Endothelial cell of umbilical vein (primary cell): ENCODE measurements at regions not wholly inside any gene's neighbourhood (a gene's known extent, or its start where the extent isn't known, plus 50 kb on each side); places are given as distances from the start of the nearest gene placed in this dataset.

ENCODE experiments used
- BruUV-seq: library from RNA; stranded (reverse); fragments of 400-500 nt; replicated peaks from 2 replicates; lab custom pipeline; 2021; lab: Mats Ljungman, UMichigan
- CTCF ChIA-PET: fragments of 300-600, 350-600 bp; sonication (Branson Sonifier 250); formaldehyde crosslinking; loops from one replicate; lab custom pipeline; 2021; ENCODE audit warnings: antibody characterized with exemption, inconsistent platforms; lab: Charles Lee
- POLR2A ChIA-PET: fragments of 300-600, 350-600 bp; sonication (Branson Sonifier 250); formaldehyde crosslinking; loops from one replicate; lab custom pipeline; 2021; ENCODE audit warnings: antibody characterized with exemption, inconsistent platforms; lab: Charles Lee
- DNase-seq: peaks from one replicate; pipeline ENCODE4 v3.0.0-alpha.2; 2011; ENCODE audit warnings: low read depth, low spot score
- FAIRE-seq: peaks from 2 replicates; lab custom pipeline; 2011; peaks lifted over from hg19 to GRCh38; lab: Jason Lieb, UNC
- H2AFZ ChIP-seq: 2 replicates; pipeline ENCODE4 v1.6.0; 2012; ENCODE audit warnings: low read depth, low read length, control low read depth, inconsistent platforms
- H3K27ac ChIP-seq: 2 replicates; pipeline ENCODE4 v1.5.1; 2011; ENCODE audit warnings: low read depth, mild to moderate bottlenecking, control low read depth, low read length, moderate library complexity; ENCODE audit not compliant: insufficient read depth
- H3K27me3 ChIP-seq, 2 experiments: 2 replicates each; pipeline versions ENCODE4 v1.6.0 to v1.6.1; 2011; ENCODE audit warnings: low read length in 2 of 2, mixed read lengths in 1 of 2; ENCODE audit not compliant: control insufficient read depth in 2 of 2, insufficient read depth in 2 of 2
- H3K36me3 ChIP-seq, 2 experiments: 2 replicates in 1 of 2; 3 replicates in 1 of 2; pipeline ENCODE4 v1.5.1; 2011; ENCODE audit warnings: low read length in 2 of 2, mild to moderate bottlenecking in 1 of 2, moderate library complexity in 1 of 2; ENCODE audit not compliant: control insufficient read depth in 2 of 2, insufficient read depth in 2 of 2; ENCODE audit errors: extremely low read depth in 1 of 2
- H3K4me1 ChIP-seq: 3 replicates; pipeline ENCODE4 v1.5.1; 2011; ENCODE audit warnings: mild to moderate bottlenecking, low read length; ENCODE audit not compliant: control insufficient read depth, insufficient read depth; ENCODE audit errors: extremely low read depth
- H3K4me2 ChIP-seq: 2 replicates; pipeline ENCODE4 v1.6.1; 2011; ENCODE audit warnings: low read length, control low read depth, mixed read lengths; ENCODE audit not compliant: insufficient read depth
- H3K4me3 ChIP-seq, 3 experiments: fragments of 200-600 bp in 1 of 3; sonication (generic), shearing (Covaris generic) in 1 of 3; replicated peaks in 1 of 3; 2 replicates each; pipeline ENCODE4 v1.5.1; 2011 to 2016; ENCODE audit warnings: control low read depth in 3 of 3, low read length in 3 of 3, mild to moderate bottlenecking in 2 of 3, inconsistent platforms in 1 of 3, low read depth in 1 of 3, moderate library complexity in 1 of 3; ENCODE audit not compliant: insufficient read depth in 1 of 3
- H3K79me2 ChIP-seq: 2 replicates; pipeline ENCODE4 v1.6.0; 2012; ENCODE audit warnings: low read length, inconsistent platforms; ENCODE audit not compliant: control insufficient read depth, insufficient read depth
- H3K9ac ChIP-seq: replicated peaks from 2 replicates; pipeline ENCODE3; 2011; ENCODE audit warnings: low read length, control low read depth; ENCODE audit not compliant: insufficient read depth; ENCODE audit errors: extremely low read depth
- H3K9me1 ChIP-seq: replicated peaks from 3 replicates; pipeline ENCODE4 v1.6.0; 2011; ENCODE audit warnings: mild to moderate bottlenecking, low read length; ENCODE audit not compliant: control insufficient read depth, insufficient read depth; ENCODE audit errors: extremely low read depth
- H3K9me3 ChIP-seq: replicated peaks from 2 replicates; pipeline ENCODE4 v1.5.1; 2012; ENCODE audit warnings: low read length, inconsistent platforms; ENCODE audit not compliant: control insufficient read depth, insufficient read depth
- H4K20me1 ChIP-seq: replicated peaks from 2 replicates; pipeline ENCODE3; 2011; ENCODE audit warnings: mild to moderate bottlenecking, low read length; ENCODE audit not compliant: control insufficient read depth, insufficient read depth; ENCODE audit errors: extremely low read depth
- CTCF ChIP-seq, 2 donors: IDR thresholded peaks; 1 replicate in 1 of 2; 2 replicates in 1 of 2; pipeline ENCODE4 v1.5.1; 2011; ENCODE audit warnings: low read length in 2 of 2, mild to moderate bottlenecking in 2 of 2, moderate library complexity in 2 of 2, control low read depth in 1 of 2, inconsistent platforms in 1 of 2, low read depth in 1 of 2; ENCODE audit not compliant: insufficient read depth in 1 of 2; ENCODE audit errors: extremely low read depth in 1 of 2
- EZH2 ChIP-seq: IDR thresholded peaks from 2 replicates; pipeline ENCODE4 v1.6.1; 2012; ENCODE audit warnings: borderline replicate concordance, low read depth, mild to moderate bottlenecking, moderate library complexity, low read length, inconsistent platforms; ENCODE audit not compliant: severe bottlenecking
- FOS ChIP-seq: IDR thresholded peaks from 2 replicates; pipeline ENCODE4 v1.6.1; 2011; ENCODE audit warnings: mild to moderate bottlenecking, low read length, moderate library complexity, borderline replicate concordance; ENCODE audit not compliant: insufficient read depth
- GATA2 ChIP-seq: IDR thresholded peaks from 2 replicates; pipeline ENCODE4 v1.7.0; 2011; ENCODE audit warnings: low read depth, mild to moderate bottlenecking, moderate library complexity, mixed read lengths, low read length; ENCODE audit not compliant: insufficient read length, insufficient read depth
- JUN ChIP-seq: IDR thresholded peaks from 2 replicates; pipeline ENCODE4 v1.6.1; 2011; ENCODE audit warnings: borderline replicate concordance, low read depth; ENCODE audit not compliant: insufficient read length, insufficient read depth
- MAX ChIP-seq: IDR thresholded peaks from 2 replicates; pipeline ENCODE4 v1.6.1; 2011; ENCODE audit not compliant: insufficient read depth, insufficient read length
- MYC ChIP-seq: IDR thresholded peaks from one replicate; pipeline ENCODE4 v1.6.1; 2011; ENCODE audit warnings: mild to moderate bottlenecking, low read depth, low read length
- POLR2A ChIP-seq: IDR thresholded peaks from 2 replicates; pipeline ENCODE4 v1.6.1; 2012; ENCODE audit warnings: low read depth, mild to moderate bottlenecking, control low read depth, low read length
- POLR2AphosphoS5 ChIP-seq: IDR thresholded peaks from 2 replicates; pipeline ENCODE4 v1.6.1; 2012; ENCODE audit warnings: low read depth, mild to moderate bottlenecking, control low read depth, low read length, moderate library complexity; ENCODE audit not compliant: insufficient read depth
- dilution Hi-C: fragments of 300-500 bp; cut with MboI; formaldehyde crosslinking; loops from one replicate; pipeline ENCODE4 v1.15.0; 2019; ENCODE audit warnings: low sequenced_read_pairs; ENCODE audit not compliant: extremely low pct_ligation_motif_present
- intact Hi-C: fragments of 100-400 bp; cut with micrococcal nuclease; formaldehyde crosslinking; loops from one replicate; pipeline ENCODE4 v1.10.0; 2022

GRCh38 chr5:157930710-157931109, 71.8 kb upstream of the CLINT1 start:
- Histone ChIP-seq H3K9me3 (no peaks in the 10 kb centered on the region), H4K20me1 (no peaks in the 10 kb centered on the region), H3K36me3 (no peaks in the 10 kb centered on the region), H3K9ac (no peak overlapping the region), H3K79me2 (no peaks in the 10 kb centered on the region), H3K4me1 (no peaks in the 10 kb centered on the region), H3K27ac (no peak overlapping the region), H3K4me3 (no peak overlapping the region), H3K9me1 (no peaks in the 10 kb centered on the region), H2AFZ (no peak overlapping the region), H3K4me2 (no peak overlapping the region), H3K27me3 (no peaks in the 10 kb centered on the region)
- no TSS peak for BruUV-seq
- DNase-seq = peak; percentile 14
- no peak for FAIRE-seq
- intact Hi-C loops (no loop called here), dilution Hi-C loops (no loop called here)
- ChIA-PET CTCF (interaction anchor here (1.3 to 1.5 kb wide), 2 partner anchors 12 to 19 kb away, joined by 4 to 5 read pairs; no protein-coding TSS in a partner anchor), POLR2A (no interaction called here)
- TF ChIP-seq MYC (no peak), MAX (no peak), JUN (no peak), CTCF (IDR thresholded peaks at IDR 0.05; ENCODE audit: extremely low read depth in 1 of 2, insufficient read depth in 1 of 2, low read depth in 1 of 2, low read length in 2 of 2) (no peak), EZH2 (no peak), POLR2AphosphoS5 (no peak), GATA2 (no peak), FOS (no peak), POLR2A (no peak)
